ENCODE measurements at regions not wholly inside any gene's neighbourhood (a gene's known extent, or its start where the extent isn't known, plus 50 kb on each side); places are given as distances from the start of the nearest gene placed in this dataset.

DNA sequence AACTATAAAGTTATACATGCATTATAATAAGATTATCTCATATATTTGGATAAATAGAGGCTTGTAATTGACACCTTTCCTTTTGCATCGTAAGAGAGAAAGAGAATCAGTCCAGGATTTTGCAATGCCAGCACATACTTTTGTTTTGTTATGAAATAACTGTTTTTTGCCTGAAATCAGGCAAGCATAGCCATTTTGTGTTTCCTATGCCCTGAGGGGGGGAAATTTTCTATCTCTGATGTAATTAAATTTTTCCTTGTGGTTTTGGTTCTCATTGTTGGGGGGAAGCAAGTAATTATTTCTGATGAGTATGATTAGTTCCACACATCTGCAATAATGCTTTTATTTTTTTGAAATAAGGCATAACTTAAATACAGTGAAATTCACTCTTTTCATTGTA lies 229.4 kb downstream of the NDFIP2 start:
- TF ChIP-seq, protein P1, sequence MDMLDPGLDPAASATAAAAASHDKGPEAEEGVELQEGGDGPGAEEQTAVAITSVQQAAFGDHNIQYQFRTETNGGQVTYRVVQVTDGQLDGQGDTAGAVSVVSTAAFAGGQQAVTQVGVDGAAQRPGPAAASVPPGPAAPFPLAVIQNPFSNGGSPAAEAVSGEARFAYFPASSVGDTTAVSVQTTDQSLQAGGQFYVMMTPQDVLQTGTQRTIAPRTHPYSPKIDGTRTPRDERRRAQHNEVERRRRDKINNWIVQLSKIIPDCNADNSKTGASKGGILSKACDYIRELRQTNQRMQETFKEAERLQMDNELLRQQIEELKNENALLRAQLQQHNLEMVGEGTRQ (IDR thresholded peaks at IDR 0.05; ENCODE audit: low read depth, low read length), result no peak
- TF ChIP-seq, protein P2, sequence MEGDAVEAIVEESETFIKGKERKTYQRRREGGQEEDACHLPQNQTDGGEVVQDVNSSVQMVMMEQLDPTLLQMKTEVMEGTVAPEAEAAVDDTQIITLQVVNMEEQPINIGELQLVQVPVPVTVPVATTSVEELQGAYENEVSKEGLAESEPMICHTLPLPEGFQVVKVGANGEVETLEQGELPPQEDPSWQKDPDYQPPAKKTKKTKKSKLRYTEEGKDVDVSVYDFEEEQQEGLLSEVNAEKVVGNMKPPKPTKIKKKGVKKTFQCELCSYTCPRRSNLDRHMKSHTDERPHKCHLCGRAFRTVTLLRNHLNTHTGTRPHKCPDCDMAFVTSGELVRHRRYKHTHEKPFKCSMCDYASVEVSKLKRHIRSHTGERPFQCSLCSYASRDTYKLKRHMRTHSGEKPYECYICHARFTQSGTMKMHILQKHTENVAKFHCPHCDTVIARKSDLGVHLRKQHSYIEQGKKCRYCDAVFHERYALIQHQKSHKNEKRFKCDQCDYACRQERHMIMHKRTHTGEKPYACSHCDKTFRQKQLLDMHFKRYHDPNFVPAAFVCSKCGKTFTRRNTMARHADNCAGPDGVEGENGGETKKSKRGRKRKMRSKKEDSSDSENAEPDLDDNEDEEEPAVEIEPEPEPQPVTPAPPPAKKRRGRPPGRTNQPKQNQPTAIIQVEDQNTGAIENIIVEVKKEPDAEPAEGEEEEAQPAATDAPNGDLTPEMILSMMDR (conservative IDR thresholded peaks at IDR 0.05; ENCODE audit: low read depth, low read length), result no peak
- no peak for TF ChIP-seq POLR2A (IDR thresholded peaks at IDR 0.05; ENCODE audit: low read depth, low read length)
- no peak for TF ChIP-seq CEBPB (IDR thresholded peaks at IDR 0.05; ENCODE audit: low read depth, low read length)
- TF ChIP-seq MAFK (IDR thresholded peaks at IDR 0.05; ENCODE audit: low read depth, low read length), result no peak
- no peak for TF ChIP-seq BHLHE40 (IDR thresholded peaks at IDR 0.05; ENCODE audit: low read depth, low read length)
- TF ChIP-seq FOS (IDR thresholded peaks at IDR 0.05; ENCODE audit: low read depth, low read length), result no peak
- TF ChIP-seq RAD21 (IDR thresholded peaks at IDR 0.05; ENCODE audit: low read length), result no peak
- no peak for TF ChIP-seq MAZ (IDR thresholded peaks at IDR 0.05; ENCODE audit: borderline replicate concordance, low read depth, low read length)
- no peak for TF ChIP-seq CHD1 (IDR thresholded peaks at IDR 0.05; ENCODE audit: low read depth, low read length)
- TF ChIP-seq NFE2L2 (IDR thresholded peaks at IDR 0.05; ENCODE audit: low read depth, low read length), result no peak
- no peak for TF ChIP-seq RCOR1 (IDR thresholded peaks at IDR 0.05; ENCODE audit: insufficient replicate concordance, low read length)

Data from IMR-90 (cell line).